Left hindlimb (tissue), 1 donor: ENCODE measurements at regions not wholly inside any gene's neighbourhood (a gene's known extent, or its start where the extent isn't known, plus 50 kb on each side); places are given as distances from the start of the nearest gene placed in this dataset.

Source experiments
- DNase-seq: peaks from one replicate; pipeline ENCODE4 v3.0.0-alpha.2; 2018

- DNase-seq: no peak
Observed at GRCh38 chr16:65525707-65526106, 403.8 kb upstream of the CDH11 start.

- peak; percentile 55 for DNase-seq
Observed at GRCh38 chr16:65524997-65525396, 403.1 kb upstream of the CDH11 start.

GRCh38 chr16:65524231-65524630 is 402.4 kb upstream of the CDH11 start:
- DNase-seq: no peak

- DNase-seq: no peak
Observed at GRCh38 chr16:65523283-65523944, 401.6 kb upstream of the CDH11 start.

GRCh38 chr16:65522412-65522811 is 400.5 kb upstream of the CDH11 start:
- no peak for DNase-seq

- DNase-seq: peak; percentile 55
Observed at GRCh38 chr16:65521633-65522328, 399.9 kb upstream of the CDH11 start.

GRCh38 chr16:65519402-65519801 is 397.5 kb upstream of the CDH11 start:
- DNase-seq: no peak

GRCh38 chr16:65515193-65515592 is 393.3 kb upstream of the CDH11 start:
- DNase-seq: no peak

GRCh38 chr16:65510850-65511249 is 389.0 kb upstream of the CDH11 start:
- DNase-seq: no peak

- DNase-seq: no peak
Observed at GRCh38 chr16:65510241-65510640, 388.4 kb upstream of the CDH11 start.

GRCh38 chr16:65509172-65509571 is 387.3 kb upstream of the CDH11 start:
- no peak for DNase-seq

GRCh38 chr16:65500919-65501318 is 379.1 kb upstream of the CDH11 start:
- DNase-seq: no peak

- no peak for DNase-seq
Observed at GRCh38 chr16:65500007-65500406, 378.1 kb upstream of the CDH11 start.

GRCh38 chr16:65499566-65499965 is 377.7 kb upstream of the CDH11 start:
- DNase-seq: no peak

- no peak for DNase-seq
Observed at GRCh38 chr16:65497571-65497970, 375.7 kb upstream of the CDH11 start.

GRCh38 chr16:65495106-65495505 is 373.2 kb upstream of the CDH11 start:
- no peak for DNase-seq

- no peak for DNase-seq
Observed at GRCh38 chr16:65494609-65495008, 372.7 kb upstream of the CDH11 start.

- DNase-seq: no peak
Observed at GRCh38 chr16:65494080-65494479, 372.2 kb upstream of the CDH11 start.

GRCh38 chr16:65490286-65490685 is 368.4 kb upstream of the CDH11 start:
- DNase-seq: no peak

GRCh38 chr16:65489531-65490023 is 367.7 kb upstream of the CDH11 start:
- no peak for DNase-seq

GRCh38 chr16:65487231-65487630 is 365.4 kb upstream of the CDH11 start:
- no peak for DNase-seq

- no peak for DNase-seq
Observed at GRCh38 chr16:65481956-65482355, 360.1 kb upstream of the CDH11 start.

- no peak for DNase-seq
Observed at GRCh38 chr16:65480281-65481091, 358.6 kb upstream of the CDH11 start.
